CD8-positive, alpha-beta memory T cell (primary cell): ENCODE measurements at regions not wholly inside any gene's neighbourhood (a gene's known extent, or its start where the extent isn't known, plus 50 kb on each side); places are given as distances from the start of the nearest gene placed in this dataset.
A peak's percentile ranks its signal among the peaks of the same experiment; 100 is the strongest.

Experiments used
- CTCF ChIA-PET: fragments of 350-600 bp; sonication (Branson Sonifier 250); formaldehyde crosslinking; loops from one replicate; lab custom pipeline; 2021; ENCODE audit warnings: antibody characterized with exemption; lab: Charles Lee
- POLR2A ChIA-PET: fragments of 350-600 bp; sonication (Branson Sonifier 250); formaldehyde crosslinking; loops from one replicate; lab custom pipeline; 2021; ENCODE audit warnings: antibody characterized with exemption; lab: Charles Lee
- DNase-seq, 5 donors: peaks; one replicate each; pipeline versions ENCODE4 v3.0.0 to v3.0.0-alpha.2; 2020 to 2022; ENCODE audit warnings: mixed read lengths in 1 of 5
- H3K27ac ChIP-seq: one replicate; pipeline ENCODE4 v1.7.0; 2013; ENCODE audit warnings: low read depth, mild to moderate bottlenecking, low read length, moderate library complexity
- H3K27me3 ChIP-seq: 2 replicates; pipeline ENCODE4 v1.7.0; 2013; ENCODE audit warnings: low read length, mild to moderate bottlenecking; ENCODE audit not compliant: insufficient read depth, poor library complexity, severe bottlenecking
- H3K36me3 ChIP-seq: 2 replicates; pipeline ENCODE4 v1.7.0; 2013; ENCODE audit warnings: mild to moderate bottlenecking, low read length, moderate library complexity; ENCODE audit not compliant: insufficient read depth
- H3K4me1 ChIP-seq: 2 replicates; pipeline ENCODE4 v1.7.0; 2013; ENCODE audit warnings: mild to moderate bottlenecking, low read length, moderate library complexity; ENCODE audit not compliant: insufficient read depth
- H3K4me3 ChIP-seq: 2 replicates; pipeline ENCODE4 v1.7.0; 2013; ENCODE audit warnings: mild to moderate bottlenecking, low read length
- H3K9me3 ChIP-seq: 2 replicates; pipeline ENCODE4 v1.7.0; 2013; ENCODE audit warnings: mild to moderate bottlenecking, low read length
- H3K27ac Mint-ChIP-seq, 8 donors: one replicate each; pipeline ENCODE4 v1.8.0; 2020 to 2021; ENCODE audit warnings: mixed read lengths in 8 of 8, mild to moderate bottlenecking in 6 of 8, inconsistent platforms in 3 of 8, moderate library complexity in 3 of 8
- H3K27me3 Mint-ChIP-seq, 2 donors: one replicate each; pipeline ENCODE4 v1.8.0; 2020 to 2021; ENCODE audit warnings: mixed read lengths in 2 of 2, mild to moderate bottlenecking in 1 of 2, moderate library complexity in 1 of 2
- H3K36me3 Mint-ChIP-seq, 3 donors: one replicate each; pipeline ENCODE4 v1.8.0; 2020 to 2021; ENCODE audit warnings: mixed read lengths in 3 of 3, inconsistent platforms in 1 of 3, mild to moderate bottlenecking in 1 of 3
- H3K4me1 Mint-ChIP-seq, 3 donors: one replicate each; pipeline ENCODE4 v1.8.0; 2020 to 2021; ENCODE audit warnings: mixed read lengths in 3 of 3, inconsistent platforms in 1 of 3, mild to moderate bottlenecking in 1 of 3
- H3K4me3 Mint-ChIP-seq, 7 donors: one replicate each; pipeline ENCODE4 v1.8.0; 2020 to 2021; ENCODE audit warnings: mixed read lengths in 7 of 7, mild to moderate bottlenecking in 6 of 7, moderate library complexity in 4 of 7, inconsistent platforms in 2 of 7
- H3K9me3 Mint-ChIP-seq, 5 donors: one replicate each; pipeline ENCODE4 v1.8.0; 2020 to 2022; ENCODE audit warnings: mixed read lengths in 5 of 5, mild to moderate bottlenecking in 3 of 5, moderate library complexity in 2 of 5, inconsistent platforms in 1 of 5

DNA sequence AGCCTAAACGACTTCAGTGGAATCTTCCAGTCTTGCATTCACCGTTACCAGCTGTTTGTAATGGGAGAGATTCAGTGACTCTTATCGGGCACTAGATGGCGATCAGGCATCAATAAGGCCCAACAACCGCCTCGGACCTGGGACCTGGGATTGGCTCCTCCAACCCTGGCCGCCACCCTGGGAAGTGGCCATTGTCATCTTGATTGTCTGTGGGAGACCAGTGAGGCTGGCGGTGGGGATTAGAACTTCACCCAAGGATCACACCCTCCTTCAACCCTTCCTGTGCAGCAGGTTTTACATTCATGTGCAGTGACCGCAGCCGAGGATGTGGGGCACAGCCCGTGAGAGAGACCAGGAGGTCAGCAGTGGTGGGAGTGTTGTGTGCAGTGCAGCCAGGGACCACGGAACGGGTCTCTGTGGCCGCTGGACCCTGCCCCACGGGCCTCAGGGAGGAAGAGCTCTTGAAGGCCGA lies 85.3 kb downstream of the SPP2 start:
- Histone ChIP-seq H3K36me3 (no peaks in the 10 kb centered on the region), H3K27ac (no peak overlapping the region), H3K27me3 (no peaks in the 10 kb centered on the region), H3K4me3 (no peak overlapping the region), H3K4me1 (peaks cover 27% of the 10 kb centered on the region), H3K9me3 (no peaks in the 10 kb centered on the region)
- no peaks in the 10 kb centered on the region for H3K36me3 Mint-ChIP-seq
- DNase-seq: peak in 4 of 5 donors; percentile 34 to 60 (median 40)
- ChIA-PET CTCF (interaction anchor here (0.6 to 3.9 kb wide), 42 partner anchors 11 to 412 kb away, joined by 3 to 47 read pairs (median 3); partner anchors contain the start of gene ARL4C), POLR2A (interaction anchor here (0.7 to 1.5 kb wide), 3 partner anchors 12 to 365 kb away, joined by 3 to 6 read pairs (median 4); partner anchors contain the start of gene ARL4C)
- H3K27ac Mint-ChIP-seq: peak overlapping the region; percentile 33 to 95 (median 85)
- H3K4me1 Mint-ChIP-seq: peaks cover 32 to 41% (median 35%) of the 10 kb centered on the region in 3 donors
- peaks cover 0 to 1% of the 10 kb centered on the region in 2 donors for H3K27me3 Mint-ChIP-seq
- H3K4me3 Mint-ChIP-seq: peak overlapping the region in 3 of 7 donors; percentile 8 to 73 (median 23)
- no peaks in the 10 kb centered on the region for H3K9me3 Mint-ChIP-seq

DNA sequence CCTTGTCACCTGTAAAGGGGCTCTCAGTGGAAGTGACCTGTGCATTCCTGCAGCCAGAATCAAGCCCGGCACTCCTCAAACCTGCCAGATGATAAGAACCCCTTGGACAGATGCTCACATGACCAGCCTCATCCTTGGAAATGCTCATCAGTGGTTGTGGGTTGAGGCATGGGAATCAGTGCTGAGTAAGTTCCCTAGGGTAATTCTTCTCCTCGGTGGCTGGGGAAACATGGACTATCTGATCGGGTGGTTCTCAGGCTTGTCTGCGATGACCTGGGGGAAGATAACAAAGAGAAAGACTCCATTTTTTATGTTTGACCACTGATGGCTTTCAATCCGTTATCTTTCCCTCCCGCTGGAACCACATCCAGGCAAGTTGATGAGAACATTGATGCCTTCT lies 84.0 kb downstream of the SPP2 start:
- Histone ChIP-seq H3K27me3 (no peaks in the 10 kb centered on the region), H3K27ac (no peak overlapping the region), H3K4me3 (no peak overlapping the region), H3K4me1 (peaks cover 27% of the 10 kb centered on the region), H3K9me3 (no peaks in the 10 kb centered on the region), H3K36me3 (no peaks in the 10 kb centered on the region)
- H3K9me3 Mint-ChIP-seq: no peaks in the 10 kb centered on the region
- no peaks in the 10 kb centered on the region for H3K36me3 Mint-ChIP-seq
- H3K27me3 Mint-ChIP-seq: peaks cover 0 to 1% of the 10 kb centered on the region in 2 donors
- CTCF ChIA-PET: interaction anchor here (1.0 to 1.9 kb wide), 6 partner anchors 14 to 367 kb away, joined by 3 to 8 read pairs (median 5); partner anchors contain the start of gene ARL4C
- DNase-seq: no peak
- peak overlapping the region in 1 of 7 donors; percentile 13 for H3K4me3 Mint-ChIP-seq
- H3K27ac Mint-ChIP-seq: peak overlapping the region in 1 of 8 donors; percentile 73
- POLR2A ChIA-PET: no interaction called here
- peaks cover 34 to 43% (median 34%) of the 10 kb centered on the region in 3 donors for H3K4me1 Mint-ChIP-seq

DNA sequence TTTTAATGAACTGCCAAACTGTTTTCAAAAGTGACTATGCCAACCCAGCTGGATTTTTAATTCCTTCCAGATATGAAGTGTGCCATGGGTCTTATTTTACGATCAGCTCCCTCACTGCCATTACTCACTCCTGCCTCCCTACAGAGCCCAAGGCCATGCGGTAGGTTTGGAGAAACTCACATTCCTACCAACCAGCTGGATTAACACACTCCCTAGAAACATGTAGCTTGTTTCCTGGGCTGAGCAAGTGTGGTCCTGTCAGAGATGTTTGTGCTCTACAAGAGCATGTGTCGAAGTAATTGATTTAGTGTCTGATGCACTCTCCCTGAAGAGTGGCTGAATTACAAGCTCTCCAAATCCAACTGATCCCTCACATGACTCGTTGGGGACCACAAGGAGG lies 82.5 kb downstream of the SPP2 start:
- Mint-ChIP-seq H3K4me3 (no peak overlapping the region), H3K4me1 (peaks cover 38 to 52% (median 41%) of the 10 kb centered on the region in 3 donors), H3K36me3 (no peaks in the 10 kb centered on the region), H3K27me3 (peaks cover 0 to 1% of the 10 kb centered on the region in 2 donors), H3K27ac (peak overlapping the region in 1 of 8 donors; percentile 25), H3K9me3 (no peaks in the 10 kb centered on the region)
- Histone ChIP-seq H3K27me3 (no peaks in the 10 kb centered on the region), H3K9me3 (no peaks in the 10 kb centered on the region), H3K4me3 (no peak overlapping the region), H3K36me3 (no peaks in the 10 kb centered on the region), H3K4me1 (peaks cover 27% of the 10 kb centered on the region), H3K27ac (no peak overlapping the region)
- ChIA-PET CTCF (interaction anchor here (1.5 to 1.8 kb wide), 2 partner anchors 364 to 365 kb away, joined by 3 to 8 read pairs; partner anchors contain the start of gene ARL4C), POLR2A (no interaction called here)
- no peak for DNase-seq

DNA sequence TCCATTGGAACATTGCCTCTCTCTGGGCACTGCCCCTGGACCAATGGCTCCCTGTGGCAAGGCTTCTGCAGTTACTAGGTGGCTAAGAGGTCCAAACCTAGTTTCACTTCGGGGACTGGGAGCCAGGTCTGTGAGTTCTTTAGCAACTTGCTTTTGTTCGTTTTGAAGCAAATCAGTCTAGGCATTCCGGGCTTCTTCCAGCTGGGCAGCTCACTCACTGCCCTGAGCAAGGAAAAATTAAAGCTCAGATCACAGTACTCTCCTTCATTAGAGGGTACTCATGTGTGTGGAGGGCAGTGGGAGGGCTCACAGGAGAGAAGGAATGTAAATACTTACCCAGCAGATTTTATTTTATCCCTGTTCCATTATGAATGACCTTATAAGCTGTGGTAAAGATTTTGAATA lies 80.3 kb downstream of the SPP2 start:
- no peaks in the 10 kb centered on the region for H3K9me3 ChIP-seq
- Mint-ChIP-seq H3K4me1 (peaks cover 19 to 30% (median 21%) of the 10 kb centered on the region in 3 donors), H3K9me3 (no peaks in the 10 kb centered on the region), H3K27ac (no peak overlapping the region), H3K36me3 (no peaks in the 10 kb centered on the region), H3K27me3 (peaks cover 0 to 1% of the 10 kb centered on the region in 2 donors), H3K4me3 (no peak overlapping the region)
- H3K4me3 ChIP-seq: no peak overlapping the region
- H3K27ac ChIP-seq: no peak overlapping the region
- H3K4me1 ChIP-seq: peaks cover 6% of the 10 kb centered on the region
- ChIA-PET CTCF (interaction anchor here (0.8 to 1.4 kb wide), 4 partner anchors 158 to 371 kb away, joined by 3 to 4 read pairs (median 3); partner anchors contain the start of gene ARL4C), POLR2A (no interaction called here)
- no peak for DNase-seq
- no peaks in the 10 kb centered on the region for H3K27me3 ChIP-seq
- H3K36me3 ChIP-seq: no peaks in the 10 kb centered on the region

DNA sequence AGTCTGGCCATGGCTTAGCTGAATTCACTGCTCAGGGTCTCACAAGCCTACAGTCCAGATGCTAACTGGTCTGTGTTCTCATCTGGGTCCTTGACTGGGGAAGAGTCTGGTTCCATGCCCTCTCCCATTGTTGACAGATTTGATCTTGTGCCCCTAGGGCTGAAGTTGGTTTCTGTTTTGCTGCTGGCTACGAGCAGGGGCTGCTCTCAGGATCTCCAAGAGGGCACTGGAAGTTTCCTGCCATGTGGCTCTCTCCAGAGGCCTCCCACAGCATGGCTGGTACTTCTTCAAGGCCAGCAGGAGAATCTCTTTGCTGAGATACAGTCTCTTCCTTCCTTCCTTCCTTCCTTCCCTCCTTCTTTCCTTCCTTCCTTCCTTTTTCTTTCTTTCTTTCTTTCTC lies 78.1 kb downstream of the SPP2 start:
- ChIA-PET CTCF (no interaction called here), POLR2A (no interaction called here)
- no peak overlapping the region for H3K27ac ChIP-seq

More for the DNA sequence above, 78.1 kb downstream of the SPP2 start:
- Mint-ChIP-seq H3K27me3 (peaks cover 0 to 3% of the 10 kb centered on the region in 2 donors), H3K4me3 (no peak overlapping the region), H3K4me1 (peaks cover 12 to 23% (median 14%) of the 10 kb centered on the region in 3 donors), H3K36me3 (no peaks in the 10 kb centered on the region), H3K9me3 (no peaks in the 10 kb centered on the region), H3K27ac (peak overlapping the region in 1 of 8 donors; percentile 4)
- Histone ChIP-seq H3K9me3 (no peaks in the 10 kb centered on the region), H3K4me1 (no peaks in the 10 kb centered on the region), H3K27me3 (no peaks in the 10 kb centered on the region), H3K4me3 (no peak overlapping the region), H3K36me3 (no peaks in the 10 kb centered on the region)
- DNase-seq: no peak
